ENCODE measurements at regions not wholly inside any gene's neighbourhood (a gene's known extent, or its start where the extent isn't known, plus 50 kb on each side); places are given as distances from the start of the nearest gene placed in this dataset.
A peak's percentile ranks its signal among the peaks of the same experiment; 100 is the strongest.
"Not testable (repeated sequence)": the region's sequence is repeated elsewhere in the genome, so short reads cannot be mapped to it uniquely, and the experiment has no call there.

DNA sequence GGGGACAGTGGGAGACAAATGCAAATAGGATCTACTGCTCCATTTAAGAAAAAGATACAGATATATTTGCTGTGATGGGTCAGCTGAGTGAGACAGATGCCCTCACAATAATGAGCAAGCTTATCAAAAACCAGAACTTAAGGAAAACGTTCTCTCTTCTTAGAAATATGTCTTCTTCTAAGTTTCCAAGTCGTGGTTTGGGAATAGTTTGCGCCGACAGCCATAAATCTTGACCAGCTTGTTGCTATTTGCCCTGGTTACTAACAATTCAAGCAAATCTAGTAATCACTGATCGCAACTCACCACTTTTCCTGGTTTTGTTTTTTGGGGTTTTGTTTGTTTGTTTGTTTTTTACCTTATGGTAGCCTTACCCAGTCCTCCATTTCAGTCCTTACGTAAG lies 67.6 kb upstream of the GUCY1A1 start:
- Mint-ChIP-seq H3K27ac (no peak overlapping the region), H3K9me3 (no peaks in the 10 kb centered on the region), H3K4me3 (no peak overlapping the region), H3K27me3 (peaks cover 3% of the 10 kb centered on the region), H3K4me1 (no peaks in the 10 kb centered on the region), H3K36me3 (no peaks in the 10 kb centered on the region)

DNA sequence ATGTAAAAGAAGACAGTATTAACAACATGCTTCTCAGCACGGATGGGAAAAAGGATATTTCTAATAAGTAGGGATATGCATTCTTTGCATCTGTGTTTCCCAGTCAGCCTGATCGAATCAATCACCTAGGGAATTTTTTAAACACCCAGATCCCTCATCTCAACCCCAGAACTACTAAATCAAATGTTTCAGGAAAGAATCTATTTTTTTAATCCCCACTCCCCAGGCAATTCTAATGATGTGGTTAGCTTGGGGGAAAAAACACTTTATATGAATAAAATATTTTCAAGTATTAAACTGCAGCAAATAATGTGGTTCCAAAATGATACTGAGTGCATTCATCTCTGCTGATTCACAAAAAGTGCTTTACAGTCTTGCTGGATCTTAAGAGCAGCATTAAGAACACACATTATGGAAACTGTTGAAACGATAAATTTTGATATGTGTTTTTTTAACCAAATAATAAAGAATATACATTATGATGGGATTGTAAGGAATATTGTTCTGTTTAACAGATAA lies 68.7 kb upstream of the GUCY1A1 start:
- Mint-ChIP-seq H3K27ac (no peak overlapping the region), H3K4me1 (no peaks in the 10 kb centered on the region), H3K4me3 (no peak overlapping the region), H3K9me3 (no peaks in the 10 kb centered on the region), H3K36me3 (no peaks in the 10 kb centered on the region), H3K27me3 (peaks cover 3% of the 10 kb centered on the region)

DNA sequence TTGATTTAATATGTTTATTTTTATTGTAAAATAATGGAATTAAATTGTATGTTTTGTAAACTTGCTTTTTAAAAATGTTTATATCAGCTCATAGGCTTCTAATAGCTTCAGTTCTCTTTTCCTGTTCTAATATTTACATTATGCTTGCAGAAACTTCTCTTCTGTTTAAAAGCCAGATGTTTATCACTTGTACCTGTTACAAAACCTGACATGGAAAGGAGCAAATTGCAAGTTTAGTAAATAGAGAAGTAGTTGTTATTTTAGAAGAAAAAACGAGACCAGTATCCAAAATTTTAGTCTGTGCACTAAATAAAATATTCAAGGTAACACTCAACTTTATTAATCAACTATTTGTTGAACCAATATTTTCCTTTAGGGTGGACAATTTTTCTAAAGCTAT lies 69.4 kb upstream of the GUCY1A1 start:
- Mint-ChIP-seq H3K27me3 (peaks cover 3% of the 10 kb centered on the region), H3K27ac (no peak overlapping the region), H3K36me3 (no peaks in the 10 kb centered on the region), H3K4me3 (no peak overlapping the region), H3K4me1 (no peaks in the 10 kb centered on the region), H3K9me3 (no peaks in the 10 kb centered on the region)

DNA sequence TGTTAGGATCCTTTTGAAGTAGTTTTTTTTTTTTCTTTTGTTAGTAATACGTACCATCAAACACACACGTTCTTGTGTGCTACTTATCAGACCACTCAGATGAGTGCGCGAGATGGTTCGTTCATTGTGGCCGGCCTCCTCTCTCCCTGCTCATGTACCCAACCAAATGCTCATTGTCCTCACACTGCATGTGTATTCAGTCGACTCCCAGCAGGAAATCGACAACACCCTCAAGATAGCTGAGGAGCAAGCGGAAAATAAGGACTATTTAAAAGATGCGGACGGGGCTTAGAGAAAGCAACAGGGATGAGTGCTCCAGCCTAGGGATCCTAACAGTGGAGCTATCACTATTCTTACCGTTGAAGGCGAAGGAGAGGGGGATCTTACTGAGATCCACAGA lies 72.9 kb upstream of the GUCY1A1 start:
- Mint-ChIP-seq H3K4me1 (no peaks in the 10 kb centered on the region), H3K36me3 (no peaks in the 10 kb centered on the region), H3K27me3 (peaks cover 3% of the 10 kb centered on the region), H3K27ac (no peak overlapping the region), H3K4me3 (no peak overlapping the region), H3K9me3 (no peaks in the 10 kb centered on the region)

DNA sequence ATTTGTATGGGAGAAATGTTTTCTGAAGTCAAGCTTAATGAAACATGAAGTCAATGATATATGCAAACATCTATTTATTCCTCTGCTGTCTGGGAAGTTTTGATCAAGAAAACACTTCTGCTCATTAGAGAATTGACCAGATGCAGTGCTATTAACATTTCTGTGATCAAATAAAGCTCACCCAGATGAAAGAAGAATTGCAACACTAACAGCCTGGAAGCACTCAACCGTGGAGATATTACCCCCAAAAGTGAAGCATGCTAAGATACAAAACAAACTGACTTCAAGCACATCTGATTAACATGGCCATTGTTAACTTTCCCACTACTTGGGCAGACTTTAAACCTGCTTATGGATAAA lies 73.7 kb upstream of the GUCY1A1 start:
- Mint-ChIP-seq H3K9me3 (no peaks in the 10 kb centered on the region), H3K36me3 (no peaks in the 10 kb centered on the region), H3K4me1 (no peaks in the 10 kb centered on the region), H3K27ac (no peak overlapping the region), H3K4me3 (no peak overlapping the region), H3K27me3 (peaks cover 3% of the 10 kb centered on the region)

DNA sequence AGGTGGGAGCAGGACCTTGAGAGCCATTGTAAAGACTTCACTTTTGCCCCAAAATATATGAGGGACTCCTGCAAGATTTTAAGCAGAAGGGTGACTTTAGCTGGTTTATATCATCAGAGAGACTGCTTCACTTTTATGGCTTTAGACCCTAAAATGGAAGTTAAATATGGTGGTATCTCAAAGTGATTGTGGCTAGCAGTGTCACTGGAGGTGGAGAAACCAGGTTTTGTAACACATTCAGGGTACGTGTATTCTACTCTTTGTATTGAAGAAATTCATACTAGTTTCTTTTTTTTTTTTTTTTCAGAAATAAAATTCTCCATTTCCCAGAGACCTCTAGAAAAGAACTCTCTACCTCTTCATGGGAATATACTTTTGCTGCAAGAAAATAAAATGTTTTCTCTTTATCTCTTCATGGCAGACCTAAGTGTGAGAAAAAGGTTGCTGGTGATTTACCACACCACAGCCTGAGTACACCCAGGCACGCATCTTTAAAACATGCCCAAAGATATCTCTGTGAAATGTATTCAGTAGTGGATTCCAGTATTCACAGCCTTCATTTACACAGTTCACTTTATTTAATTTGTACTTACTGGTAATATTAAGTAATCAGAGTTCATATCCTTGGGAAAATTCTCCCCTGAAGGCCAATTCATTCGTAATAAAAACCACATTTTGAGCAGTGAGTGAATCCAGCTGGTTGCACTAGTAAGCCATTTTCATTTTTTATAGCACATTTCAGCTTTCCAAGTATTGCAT lies 74.3 kb upstream of the GUCY1A1 start:
- Mint-ChIP-seq H3K9me3 (no peaks in the 10 kb centered on the region), H3K4me1 (no peaks in the 10 kb centered on the region), H3K4me3 (no peak overlapping the region)

DNA sequence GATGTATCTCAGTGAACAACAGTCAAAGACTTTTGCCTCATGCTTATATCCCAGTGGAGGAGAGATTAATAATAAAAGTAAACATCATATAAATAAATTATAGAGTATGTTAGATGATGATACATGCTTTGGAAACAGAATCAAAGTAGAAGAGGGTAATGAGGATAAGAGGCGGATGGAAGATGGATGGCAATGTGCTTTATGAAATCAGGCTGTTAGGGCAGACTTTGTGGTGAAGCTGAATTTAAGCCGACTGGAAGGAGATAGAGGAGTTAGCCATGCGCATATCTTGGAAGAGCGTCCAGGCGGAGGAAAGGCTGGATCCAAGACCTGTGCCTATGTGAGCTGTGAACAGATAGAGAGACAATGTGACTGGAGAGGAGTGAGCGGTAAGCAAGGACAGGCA lies 74.9 kb upstream of the GUCY1A1 start:
- no peaks in the 10 kb centered on the region for H3K36me3 Mint-ChIP-seq
- H3K27me3 Mint-ChIP-seq, result peaks cover 3% of the 10 kb centered on the region
- no peaks in the 10 kb centered on the region for H3K9me3 Mint-ChIP-seq
- no peak overlapping the region for H3K4me3 Mint-ChIP-seq
- H3K4me1 Mint-ChIP-seq, result no peaks in the 10 kb centered on the region
- H3K27ac Mint-ChIP-seq, result no peak overlapping the region

More for the DNA sequence above, 74.3 kb upstream of the GUCY1A1 start:
- Mint-ChIP-seq H3K36me3 (no peaks in the 10 kb centered on the region), H3K27ac (no peak overlapping the region), H3K27me3 (peaks cover 3% of the 10 kb centered on the region)

DNA sequence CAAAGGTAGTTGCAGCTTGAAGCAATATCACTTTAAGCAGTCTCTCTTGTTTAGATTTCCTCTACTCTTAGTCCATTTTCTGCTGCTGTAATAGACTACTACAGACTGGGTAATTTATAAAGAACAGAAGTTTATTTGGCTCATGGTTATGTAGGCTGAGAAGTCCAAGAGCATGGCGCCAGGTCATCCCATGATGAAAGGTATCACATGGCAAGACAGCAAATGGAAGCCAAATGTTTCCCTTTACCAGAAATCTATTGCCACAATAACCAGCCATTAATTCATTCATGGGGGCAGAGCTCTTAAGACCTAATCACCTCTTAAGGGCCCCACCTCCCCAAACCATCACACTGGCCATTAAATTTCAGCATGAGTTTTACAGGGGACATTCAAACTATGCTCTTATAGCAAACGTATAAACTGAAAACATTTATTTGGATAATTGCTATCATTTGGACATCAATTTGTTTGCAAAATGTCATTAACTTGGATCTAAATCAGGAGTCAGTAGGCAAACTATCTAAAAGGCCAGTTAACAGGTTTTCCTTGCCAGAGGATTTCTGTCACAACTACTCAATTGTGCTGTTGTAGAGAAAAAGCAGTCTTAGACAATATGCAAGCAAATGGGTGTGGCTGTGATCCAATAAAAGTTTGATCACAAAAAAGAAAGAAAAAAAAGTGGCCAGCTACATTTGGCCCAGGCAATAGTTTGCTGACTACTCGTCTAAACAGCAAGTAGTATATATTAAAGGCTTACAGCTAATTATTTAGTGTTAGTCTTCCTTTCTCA lies 75.7 kb upstream of the GUCY1A1 start:
- H3K9me3 Mint-ChIP-seq, result no peaks in the 10 kb centered on the region
- H3K27ac Mint-ChIP-seq, result no peak overlapping the region
- H3K27me3 Mint-ChIP-seq, result peaks cover under 1% of the 10 kb centered on the region
- H3K36me3 Mint-ChIP-seq, result no peaks in the 10 kb centered on the region
- H3K4me3 Mint-ChIP-seq, result no peak overlapping the region
- H3K4me1 Mint-ChIP-seq, result no peaks in the 10 kb centered on the region

DNA sequence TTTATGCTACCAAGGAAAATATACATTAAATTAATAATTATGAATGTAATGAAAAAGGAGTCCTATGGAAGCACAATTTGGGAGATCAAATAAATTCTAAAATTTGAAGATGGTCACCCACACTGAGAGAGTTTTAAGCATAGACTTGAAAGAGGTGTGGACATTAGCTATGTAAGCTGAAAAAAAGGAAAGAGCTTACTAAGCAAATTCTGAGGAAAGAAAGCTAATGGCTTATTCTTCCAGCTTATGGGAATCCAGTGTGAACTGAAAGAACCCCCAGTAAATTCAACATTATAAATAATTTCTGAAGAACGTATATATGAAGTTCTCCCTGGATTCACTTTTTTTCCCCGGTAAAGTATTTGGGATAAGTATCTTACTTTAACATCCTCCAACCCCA lies 78.2 kb upstream of the GUCY1A1 start:
- H3K36me3 Mint-ChIP-seq, result no peaks in the 10 kb centered on the region
- H3K4me1 Mint-ChIP-seq, result peaks cover 2% of the 10 kb centered on the region
- no peak overlapping the region for H3K27ac Mint-ChIP-seq
- no peaks in the 10 kb centered on the region for H3K27me3 Mint-ChIP-seq
- H3K9me3 Mint-ChIP-seq, result no peaks in the 10 kb centered on the region
- no peak overlapping the region for H3K4me3 Mint-ChIP-seq

DNA sequence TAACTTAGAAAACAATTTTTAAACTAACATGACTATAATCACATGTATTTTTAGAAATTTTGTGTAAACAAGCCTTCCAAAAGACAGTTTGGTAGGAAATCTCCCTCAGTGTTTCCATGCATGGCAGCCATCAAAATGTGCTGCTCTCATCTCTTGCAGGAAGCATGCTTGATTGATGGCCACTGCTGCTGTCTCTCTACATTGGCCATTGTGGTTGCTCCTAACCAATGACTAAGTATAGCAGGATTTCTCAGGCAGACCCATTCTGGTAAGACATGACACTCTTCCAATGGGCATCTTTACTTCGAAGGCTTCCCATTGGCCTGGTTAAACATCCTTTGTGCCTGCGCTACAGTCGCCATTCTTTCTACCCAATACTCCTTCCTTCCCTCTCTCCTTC lies 78.9 kb upstream of the GUCY1A1 start:
- no peak overlapping the region for H3K4me3 Mint-ChIP-seq
- H3K27me3 Mint-ChIP-seq, result no peaks in the 10 kb centered on the region
- H3K9me3 Mint-ChIP-seq, result no peaks in the 10 kb centered on the region
- H3K36me3 Mint-ChIP-seq, result no peaks in the 10 kb centered on the region
- H3K4me1 Mint-ChIP-seq, result peaks cover 9% of the 10 kb centered on the region
- H3K27ac Mint-ChIP-seq, result no peak overlapping the region

DNA sequence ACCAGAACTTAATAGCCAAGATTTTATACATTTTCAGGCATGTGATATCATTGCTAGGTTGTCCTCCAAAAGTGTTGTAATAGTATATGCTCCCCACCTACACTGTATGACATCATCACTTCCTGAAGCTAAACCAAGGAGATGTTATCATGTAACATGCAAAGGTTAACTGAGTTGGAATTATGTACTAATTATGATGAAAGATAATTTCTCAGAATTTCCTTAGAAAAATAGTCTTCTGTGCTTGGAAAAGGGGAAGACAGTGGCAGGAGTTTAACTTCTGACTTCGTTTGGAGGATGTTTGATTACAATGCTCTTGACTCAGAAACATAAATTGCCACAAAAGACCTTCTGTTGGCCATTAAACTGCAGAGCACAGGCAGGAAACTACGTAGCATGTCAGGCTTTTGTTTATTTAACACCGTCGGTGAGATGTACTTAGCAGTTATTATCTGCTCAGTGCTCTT lies 83.6 kb upstream of the GUCY1A1 start:
- H3K4me1 Mint-ChIP-seq, result peaks cover 10% of the 10 kb centered on the region
- no peaks in the 10 kb centered on the region for H3K27me3 Mint-ChIP-seq
- no peaks in the 10 kb centered on the region for H3K36me3 Mint-ChIP-seq
- no peaks in the 10 kb centered on the region for H3K9me3 Mint-ChIP-seq
- H3K4me3 Mint-ChIP-seq, result peak overlapping the region; percentile 24
- H3K27ac Mint-ChIP-seq, result no peak overlapping the region

DNA sequence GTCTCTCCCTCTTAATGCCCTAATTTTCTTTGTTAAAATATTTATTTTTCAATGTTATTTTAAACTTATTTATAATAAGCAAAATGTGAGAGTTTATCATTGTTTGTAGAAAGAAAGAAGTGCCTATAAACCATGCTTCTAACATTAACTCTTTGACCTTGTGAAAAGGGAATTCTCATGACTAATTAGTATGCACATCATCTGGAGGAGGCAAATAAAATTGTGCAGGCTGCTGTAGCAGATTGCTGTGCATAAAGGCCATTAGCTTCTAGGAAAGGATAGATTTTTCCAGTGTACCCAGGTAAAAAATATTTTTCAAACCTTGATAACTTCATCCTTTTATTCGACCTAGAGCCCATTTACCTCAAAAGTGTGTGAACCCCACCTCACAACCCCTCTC lies 84.6 kb upstream of the GUCY1A1 start:
- Mint-ChIP-seq H3K9me3 (no peaks in the 10 kb centered on the region), H3K4me3 (no peak overlapping the region), H3K27me3 (no peaks in the 10 kb centered on the region), H3K36me3 (no peaks in the 10 kb centered on the region), H3K27ac (no peak overlapping the region), H3K4me1 (peaks cover 10% of the 10 kb centered on the region)

DNA sequence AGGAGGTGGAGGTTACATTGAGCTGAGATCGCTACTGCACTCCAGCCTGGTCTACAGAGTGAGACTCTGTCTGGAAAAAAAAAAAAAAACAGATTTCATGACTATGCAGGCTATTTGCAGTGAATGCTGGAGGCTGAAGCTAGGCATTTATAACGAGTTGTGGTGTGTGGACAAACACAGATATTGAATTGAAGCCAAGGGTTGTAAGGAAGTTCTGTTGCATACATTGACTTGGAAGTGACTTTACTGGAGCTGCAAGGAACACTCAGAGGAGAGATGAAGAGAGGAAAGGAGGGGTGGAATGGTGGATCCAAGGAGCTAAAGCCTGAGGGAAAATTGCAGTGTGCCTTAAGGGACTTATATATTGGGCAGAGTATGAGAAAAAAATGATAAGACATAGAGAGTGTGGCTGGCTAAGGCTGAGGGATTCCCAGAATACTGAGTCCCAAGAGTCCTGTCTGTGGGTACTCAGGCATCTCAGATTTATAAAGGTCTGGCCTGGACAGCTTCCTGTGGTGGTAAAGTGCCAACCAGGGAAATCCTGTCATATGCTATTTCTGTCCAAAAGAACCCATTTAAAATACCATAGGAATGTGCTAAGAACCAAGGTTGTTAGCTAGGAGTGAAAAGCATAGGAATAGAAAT lies 87.8 kb upstream of the GUCY1A1 start:
- Mint-ChIP-seq H3K27ac (no peak overlapping the region), H3K9me3 (no peaks in the 10 kb centered on the region), H3K4me3 (no peak overlapping the region), H3K4me1 (peaks cover 10% of the 10 kb centered on the region), H3K27me3 (no peaks in the 10 kb centered on the region), H3K36me3 (no peaks in the 10 kb centered on the region)

DNA sequence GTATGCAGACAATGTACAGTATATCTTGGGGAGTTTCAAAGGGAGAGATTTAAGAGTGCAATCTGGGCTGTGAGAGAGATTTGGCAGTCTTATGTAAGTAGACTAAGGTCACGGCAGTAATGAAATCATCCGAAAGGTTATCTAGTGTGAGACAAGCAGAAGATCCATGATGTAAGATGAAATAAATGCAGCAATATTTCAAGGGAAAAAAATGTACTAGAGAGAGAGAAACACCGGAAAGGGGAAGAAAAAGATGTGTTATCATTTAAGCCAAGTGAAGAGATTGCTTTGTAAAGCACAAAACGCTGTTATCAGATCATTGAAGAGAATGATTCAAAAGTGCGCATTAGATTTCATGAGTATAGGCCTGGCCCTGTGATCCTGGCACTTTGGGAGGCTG lies 88.4 kb upstream of the GUCY1A1 start:
- H3K36me3 Mint-ChIP-seq, result no peaks in the 10 kb centered on the region
- no peaks in the 10 kb centered on the region for H3K9me3 Mint-ChIP-seq
- no peak overlapping the region for H3K4me3 Mint-ChIP-seq
- H3K27ac Mint-ChIP-seq, result no peak overlapping the region
- no peaks in the 10 kb centered on the region for H3K27me3 Mint-ChIP-seq
- H3K4me1 Mint-ChIP-seq, result peaks cover 5% of the 10 kb centered on the region

DNA sequence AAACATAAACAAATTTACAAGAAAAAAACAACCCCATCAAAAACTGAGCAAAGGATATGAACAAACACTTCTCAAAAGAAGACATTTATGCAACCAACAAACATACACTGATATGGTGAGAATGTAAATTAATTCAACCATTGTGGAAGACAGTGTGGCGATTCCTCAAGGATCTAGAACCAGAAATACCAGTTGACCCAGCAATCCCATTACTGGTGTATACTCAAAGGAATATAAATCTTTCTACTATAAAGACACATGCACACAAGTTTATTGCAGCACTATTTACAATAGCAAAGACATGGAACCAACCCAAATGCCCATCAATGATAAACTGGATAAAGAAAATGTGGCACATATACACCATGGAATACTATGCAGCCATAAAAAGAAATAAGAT lies 92.3 kb upstream of the GUCY1A1 start:
- not testable (repeated sequence) for H3K27ac Mint-ChIP-seq, H3K9me3 Mint-ChIP-seq, H3K4me1 Mint-ChIP-seq, H3K36me3 Mint-ChIP-seq, H3K27me3 Mint-ChIP-seq, H3K4me3 Mint-ChIP-seq

DNA sequence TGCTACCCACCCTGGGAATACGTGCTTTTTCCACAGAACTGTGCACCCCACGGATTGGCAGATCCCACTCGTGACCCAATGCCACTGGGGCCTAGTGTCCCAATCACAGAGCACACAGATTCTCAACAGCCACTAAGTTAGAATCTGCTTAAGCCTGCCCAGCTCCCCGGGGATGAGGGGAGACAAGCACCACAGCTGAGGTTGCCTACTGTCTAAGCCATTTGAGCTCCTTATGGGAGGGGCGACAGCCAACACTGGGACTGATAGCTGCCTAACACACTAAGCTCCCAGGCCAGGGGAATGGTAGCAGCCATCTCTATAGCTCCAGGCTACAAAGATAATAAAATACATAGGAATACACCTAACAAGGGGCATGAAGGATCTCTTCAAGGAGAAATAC lies 93.5 kb upstream of the GUCY1A1 start:
- Mint-ChIP-seq H3K27me3 (peaks cover 5% of the 10 kb centered on the region), H3K27ac (no peak overlapping the region), H3K4me1 (no peaks in the 10 kb centered on the region), H3K36me3 (no peaks in the 10 kb centered on the region), H3K4me3 (no peak overlapping the region), H3K9me3 (no peaks in the 10 kb centered on the region)
